Smooth muscle cell (in vitro differentiated cells): ENCODE measurements at regions not wholly inside any gene's neighbourhood (a gene's known extent, or its start where the extent isn't known, plus 50 kb on each side); places are given as distances from the start of the nearest gene placed in this dataset.
"Not testable (repeated sequence)": the region's sequence is repeated elsewhere in the genome, so short reads cannot be mapped to it uniquely, and the experiment has no call there.

Experiments
- DNase-seq: peaks from one replicate; lab custom pipeline; 2025; ENCODE audit not compliant: unreplicated experiment; lab: John Stamatoyannopoulos, UW
- H2AFZ ChIP-seq: fragments of 200-600 bp; sonication (generic); 2 replicates; pipeline ENCODE4 v1.6.0; 2016; ENCODE audit warnings: antibody characterized with exemption, low read depth, mild to moderate bottlenecking
- H3F3A ChIP-seq: fragments of 200-600 bp; sonication (generic); 2 replicates; pipeline ENCODE4 v1.6.0; 2017; ENCODE audit warnings: antibody characterized with exemption, low read depth
- H3K27ac ChIP-seq: fragments of 200-600 bp; sonication (generic); 2 replicates; pipeline ENCODE4 v1.5.1; 2016; ENCODE audit warnings: low read depth, mild to moderate bottlenecking
- H3K27me3 ChIP-seq: fragments of 200-600 bp; sonication (generic); 2 replicates; pipeline ENCODE4 v1.6.1; 2016; ENCODE audit warnings: low read depth, mild to moderate bottlenecking
- H3K36me3 ChIP-seq: fragments of 200-600 bp; sonication (generic); 2 replicates; pipeline ENCODE4 v1.5.1; 2016; ENCODE audit warnings: low read depth
- H3K4me1 ChIP-seq: fragments of 200-600 bp; sonication (generic); 2 replicates; pipeline ENCODE4 v1.5.1; 2016; ENCODE audit warnings: low read depth
- H3K4me2 ChIP-seq: fragments of 200-600 bp; sonication (generic); 2 replicates; pipeline ENCODE4 v1.6.0; 2016; ENCODE audit warnings: mild to moderate bottlenecking
- H3K4me3 ChIP-seq: fragments of 200-600 bp; sonication (generic); 2 replicates; pipeline ENCODE4 v1.5.1; 2016; ENCODE audit warnings: mild to moderate bottlenecking
- H3K79me2 ChIP-seq: fragments of 200-600 bp; sonication (generic); 2 replicates; pipeline ENCODE4 v1.6.0; 2016; ENCODE audit warnings: low read depth, mild to moderate bottlenecking
- H3K9ac ChIP-seq: fragments of 200-600 bp; sonication (generic); 2 replicates; pipeline ENCODE4 v1.6.0; 2016; ENCODE audit warnings: low read depth
- H3K9me3 ChIP-seq: fragments of 200-600 bp; sonication (generic); replicated peaks from 2 replicates; pipeline ENCODE4 v1.5.1; 2016; ENCODE audit warnings: low read depth
- H4K20me1 ChIP-seq: fragments of 200-600 bp; sonication (generic); 2 replicates; pipeline ENCODE4 v1.6.0; 2016; ENCODE audit warnings: low read depth
- WGBS: methylation state at CpG from one replicate; pipeline ENCODE4 v1.1.7; 2016; ENCODE audit warnings: low lambda C conversion rate; 5-methylcytosine and 5-hydroxymethylcytosine counted together
- TF ChIP-seq, protein P1 (sequence below): fragments of 200-600 bp; sonication (generic); IDR thresholded peaks from 2 replicates; pipeline ENCODE4 v1.5.1; 2017; ENCODE audit warnings: borderline replicate concordance, mild to moderate bottlenecking, antibody characterized with exemption; ENCODE audit not compliant: insufficient read depth, poor library complexity, severe bottlenecking

GRCh38 chr3:29022976-29023375 is 257.9 kb upstream of the RBMS3 start:
- 74% methylated on average over 1 of the region's 1 CpG for WGBS
- H3K9ac ChIP-seq: no peak overlapping the region

DNA sequence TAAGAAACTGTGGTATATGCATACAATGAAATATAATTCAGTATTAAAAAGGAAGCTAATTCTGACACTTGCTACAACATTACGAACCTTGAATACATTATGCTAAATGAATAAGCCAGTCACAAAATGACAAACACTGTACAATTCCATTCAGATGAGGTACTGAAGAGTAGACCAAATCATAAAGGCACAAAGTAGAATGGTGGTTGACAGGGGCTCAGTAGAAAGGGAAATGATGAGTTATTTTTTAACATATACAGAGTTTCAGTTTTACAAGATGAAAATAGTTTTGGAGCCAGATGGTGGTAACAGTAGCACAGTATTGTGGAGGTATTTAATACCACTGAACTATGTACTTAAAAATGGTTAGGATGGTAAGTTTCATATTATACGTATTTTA is 254.6 kb upstream of the RBMS3 start:
- Histone ChIP-seq H3K36me3 (no peaks in the 10 kb centered on the region), H3K27ac (no peak overlapping the region), H2AFZ (no peak overlapping the region), H3K4me3 (no peak overlapping the region), H3K4me1 (no peaks in the 10 kb centered on the region), H3K9me3 (no peaks in the 10 kb centered on the region), H4K20me1 (no peaks in the 10 kb centered on the region), H3F3A (no peaks in the 10 kb centered on the region), H3K9ac (no peak overlapping the region), H3K27me3 (no peaks in the 10 kb centered on the region), H3K79me2 (no peaks in the 10 kb centered on the region), H3K4me2 (no peak overlapping the region)
- 92% methylated on average over 2 of the region's 2 CpGs for WGBS
- DNase-seq: no peak
- TF ChIP-seq, protein P1, sequence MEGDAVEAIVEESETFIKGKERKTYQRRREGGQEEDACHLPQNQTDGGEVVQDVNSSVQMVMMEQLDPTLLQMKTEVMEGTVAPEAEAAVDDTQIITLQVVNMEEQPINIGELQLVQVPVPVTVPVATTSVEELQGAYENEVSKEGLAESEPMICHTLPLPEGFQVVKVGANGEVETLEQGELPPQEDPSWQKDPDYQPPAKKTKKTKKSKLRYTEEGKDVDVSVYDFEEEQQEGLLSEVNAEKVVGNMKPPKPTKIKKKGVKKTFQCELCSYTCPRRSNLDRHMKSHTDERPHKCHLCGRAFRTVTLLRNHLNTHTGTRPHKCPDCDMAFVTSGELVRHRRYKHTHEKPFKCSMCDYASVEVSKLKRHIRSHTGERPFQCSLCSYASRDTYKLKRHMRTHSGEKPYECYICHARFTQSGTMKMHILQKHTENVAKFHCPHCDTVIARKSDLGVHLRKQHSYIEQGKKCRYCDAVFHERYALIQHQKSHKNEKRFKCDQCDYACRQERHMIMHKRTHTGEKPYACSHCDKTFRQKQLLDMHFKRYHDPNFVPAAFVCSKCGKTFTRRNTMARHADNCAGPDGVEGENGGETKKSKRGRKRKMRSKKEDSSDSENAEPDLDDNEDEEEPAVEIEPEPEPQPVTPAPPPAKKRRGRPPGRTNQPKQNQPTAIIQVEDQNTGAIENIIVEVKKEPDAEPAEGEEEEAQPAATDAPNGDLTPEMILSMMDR: no peak

More at GRCh38 chr3:29022976-29023375, 257.9 kb upstream of the RBMS3 start:
- Histone ChIP-seq H3K36me3 (no peaks in the 10 kb centered on the region), H3K4me1 (no peaks in the 10 kb centered on the region), H3F3A (no peaks in the 10 kb centered on the region), H2AFZ (no peak overlapping the region), H3K9me3 (no peaks in the 10 kb centered on the region), H3K27ac (no peak overlapping the region), H3K4me3 (no peak overlapping the region), H4K20me1 (no peaks in the 10 kb centered on the region), H3K27me3 (no peaks in the 10 kb centered on the region), H3K79me2 (no peaks in the 10 kb centered on the region), H3K4me2 (no peak overlapping the region)
- no peak for DNase-seq
- TF ChIP-seq, protein P1: no peak

DNA sequence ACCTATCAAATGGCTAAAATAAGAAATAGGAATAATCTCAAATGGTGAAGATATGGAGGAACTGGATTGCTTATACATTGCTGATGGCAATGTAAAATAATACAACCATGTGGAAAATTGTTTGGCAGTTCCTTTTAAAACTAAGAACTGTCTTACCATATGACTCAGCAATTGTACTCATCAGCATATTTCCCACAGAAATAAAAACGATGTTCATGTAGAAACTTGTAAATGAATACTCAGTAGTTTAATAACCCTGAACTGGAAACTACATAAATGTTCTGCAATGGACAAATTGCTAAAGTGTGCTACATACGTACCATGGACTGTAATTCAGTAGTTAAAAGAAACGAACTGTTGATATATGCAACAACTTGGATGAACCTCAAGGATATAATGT is 253.9 kb upstream of the RBMS3 start:
- Histone ChIP-seq H3K79me2 (no peaks in the 10 kb centered on the region), H3K27ac (no peak overlapping the region), H3K4me2 (no peak overlapping the region), H3K4me3 (no peak overlapping the region), H3F3A (no peaks in the 10 kb centered on the region), H3K36me3 (no peaks in the 10 kb centered on the region), H3K9me3 (no peaks in the 10 kb centered on the region), H4K20me1 (no peaks in the 10 kb centered on the region), H3K9ac (no peak overlapping the region), H3K4me1 (no peaks in the 10 kb centered on the region), H2AFZ (no peak overlapping the region), H3K27me3 (no peaks in the 10 kb centered on the region)
- no peak for DNase-seq
- TF ChIP-seq, protein P1: no peak
- 84% methylated on average over 3 of the region's 3 CpGs for WGBS

DNA sequence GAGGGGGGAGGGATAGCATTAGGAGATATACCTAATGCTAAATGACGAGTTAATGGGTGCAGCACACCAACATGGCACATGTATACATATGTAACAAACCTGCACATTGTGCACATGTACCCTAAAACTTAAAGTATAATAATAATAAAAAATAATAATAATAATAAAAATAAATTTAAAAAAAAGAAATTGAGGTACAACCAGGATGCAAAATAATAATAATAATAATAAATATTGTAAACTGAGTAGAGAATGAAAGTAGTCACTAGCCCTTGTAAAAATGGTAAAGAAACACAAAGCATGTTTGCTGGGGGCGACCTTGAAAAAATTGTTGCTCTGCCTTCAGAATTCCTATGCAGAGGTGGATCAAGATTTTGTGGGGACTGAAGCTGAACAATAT is 249.7 kb upstream of the RBMS3 start:
- H2AFZ ChIP-seq, DNase-seq, H3K27me3 ChIP-seq, H3K4me1 ChIP-seq, H3K79me2 ChIP-seq, H3K4me2 ChIP-seq, H3K9ac ChIP-seq, H3K36me3 ChIP-seq, H4K20me1 ChIP-seq, H3F3A ChIP-seq, H3K4me3 ChIP-seq, H3K27ac ChIP-seq, H3K9me3 ChIP-seq: not testable (repeated sequence)
- WGBS: 93% methylated on average over 2 of the region's 2 CpGs
